IMR-90 (cell line): ENCODE measurements at regions not wholly inside any gene's neighbourhood (a gene's known extent, or its start where the extent isn't known, plus 50 kb on each side); places are given as distances from the start of the nearest gene placed in this dataset.
A peak's percentile ranks its signal among the peaks of the same experiment; 100 is the strongest.

Source experiments
- ATAC-seq: fragments of 200-7000 bp; cut with Tn5 transposase; 2 replicates; pipeline ENCODE4 v1.9.1; 2020; ENCODE audit warnings: low read depth, mild to moderate bottlenecking, moderate library complexity
- BruUV-seq: library from RNA; stranded (reverse); fragments of 400-500 nt; replicated peaks from 2 replicates; lab custom pipeline; 2021; lab: Mats Ljungman, UMichigan
- CTCF ChIA-PET: fragments of 300-600 bp; formaldehyde crosslinking; extraction: SDS; loops from one replicate; lab custom pipeline; 2021; ENCODE audit warnings: antibody characterized with exemption; lab: Yijun Ruan, JAX
- POLR2A ChIA-PET: fragments of 300-600 bp; sonication (Branson Sonifier 250); formaldehyde crosslinking; loops from one replicate; lab custom pipeline; 2022; ENCODE audit warnings: antibody characterized with exemption; ENCODE audit not compliant: unreplicated experiment; lab: Charles Lee
- DNase-seq: peaks from one replicate; pipeline ENCODE4 v3.0.0; 2013
- H2AFZ ChIP-seq: replicated peaks from 2 replicates; pipeline ENCODE3; 2013; ENCODE audit warnings: low read length, mild to moderate bottlenecking; ENCODE audit not compliant: poor library complexity
- H2AK5ac ChIP-seq: 2 replicates; pipeline ENCODE4 v1.6.1; 2013; ENCODE audit warnings: low read depth, low read length, inconsistent platforms
- H2AK9ac ChIP-seq: replicated peaks from 2 replicates; pipeline ENCODE3; 2013; ENCODE audit warnings: mild to moderate bottlenecking, low read depth, low read length, moderate library complexity; ENCODE audit not compliant: poor library complexity
- H2BK120ac ChIP-seq: 2 replicates; pipeline ENCODE4 v1.6.1; 2013; ENCODE audit warnings: low read depth, low read length, inconsistent platforms
- H2BK15ac ChIP-seq: 3 replicates; pipeline ENCODE4 v1.6.1; 2013; ENCODE audit warnings: low read depth, low read length, inconsistent platforms
- H2BK20ac ChIP-seq: 2 replicates; pipeline ENCODE4 v1.6.1; 2013; ENCODE audit warnings: low read depth, mild to moderate bottlenecking, inconsistent platforms, low read length, moderate library complexity
- H2BK5ac ChIP-seq: 2 replicates; pipeline ENCODE4 v1.6.1; 2013; ENCODE audit warnings: mild to moderate bottlenecking, low read depth, low read length, inconsistent platforms; ENCODE audit not compliant: poor library complexity, severe bottlenecking
- H3K14ac ChIP-seq: replicated peaks from 2 replicates; pipeline ENCODE4 v1.6.1; 2013; ENCODE audit warnings: low read depth, low read length, inconsistent platforms
- H3K18ac ChIP-seq: 2 replicates; pipeline ENCODE4 v1.6.1; 2013; ENCODE audit warnings: low read depth, low read length, control low read depth
- H3K23ac ChIP-seq: 2 replicates; pipeline ENCODE4 v1.6.1; 2013; ENCODE audit warnings: low read depth, low read length, inconsistent platforms
- H3K27ac ChIP-seq: 2 replicates; pipeline ENCODE4 v1.5.1; 2013; ENCODE audit warnings: mild to moderate bottlenecking, control low read depth, low read length; ENCODE audit not compliant: insufficient read depth
- H3K27me3 ChIP-seq: 2 replicates; pipeline ENCODE4 v1.6.1; 2013; ENCODE audit warnings: low read length; ENCODE audit not compliant: control insufficient read depth, insufficient read depth
- H3K36me3 ChIP-seq: 2 replicates; pipeline ENCODE4 v1.6.1; 2013; ENCODE audit warnings: low read length, mixed read lengths; ENCODE audit not compliant: control insufficient read depth, insufficient read depth
- H3K4ac ChIP-seq: 2 replicates; pipeline ENCODE4 v1.6.1; 2013; ENCODE audit warnings: low read depth, low read length, inconsistent platforms
- H3K4me1 ChIP-seq: 2 replicates; pipeline ENCODE4 v1.6.1; 2013; ENCODE audit warnings: low read length, mixed read lengths; ENCODE audit not compliant: control insufficient read depth, insufficient read depth
- H3K4me2 ChIP-seq: 2 replicates; pipeline ENCODE4 v1.6.1; 2013; ENCODE audit warnings: low read depth, mild to moderate bottlenecking, control low read depth, low read length, moderate library complexity
- H3K4me3 ChIP-seq: 2 replicates; pipeline ENCODE4 v1.5.1; 2013; ENCODE audit warnings: low read depth, mild to moderate bottlenecking, control low read depth, low read length, moderate library complexity; ENCODE audit not compliant: insufficient read depth
- H3K56ac ChIP-seq: 2 replicates; pipeline ENCODE4 v1.6.1; 2013; ENCODE audit warnings: low read length, inconsistent platforms; ENCODE audit not compliant: insufficient read depth; ENCODE audit errors: extremely low read depth
- H3K79me1 ChIP-seq, 2 experiments: 2 replicates each; pipeline ENCODE4 v1.6.1; 2013; ENCODE audit warnings: low read length in 2 of 2, inconsistent platforms in 1 of 2, low read depth in 1 of 2
- H3K9ac ChIP-seq: 2 replicates; pipeline ENCODE4 v1.6.1; 2013; ENCODE audit warnings: low read depth, low read length, control low read depth
- H3K9me1 ChIP-seq: 2 replicates; pipeline ENCODE4 v1.6.1; 2013; ENCODE audit warnings: low read length, inconsistent platforms; ENCODE audit not compliant: insufficient read depth
- H3K9me3 ChIP-seq: 2 replicates; pipeline ENCODE4 v1.6.1; 2013; ENCODE audit warnings: low read length; ENCODE audit not compliant: control insufficient read depth, insufficient read depth
- H4K20me1 ChIP-seq: 2 replicates; pipeline ENCODE4 v1.6.1; 2013; ENCODE audit warnings: low read length, inconsistent platforms; ENCODE audit not compliant: insufficient read depth
- H4K5ac ChIP-seq: 2 replicates; pipeline ENCODE4 v1.6.1; 2013; ENCODE audit warnings: mild to moderate bottlenecking, low read depth, low read length, control low read depth
- H4K8ac ChIP-seq, 2 experiments: 2 replicates each; pipeline ENCODE4 v1.6.1; 2013; ENCODE audit warnings: low read depth in 2 of 2, low read length in 2 of 2, control low read depth in 1 of 2, inconsistent platforms in 1 of 2
- H4K91ac ChIP-seq: 2 replicates; pipeline ENCODE4 v1.6.1; 2013; ENCODE audit warnings: low read depth, low read length, inconsistent platforms; ENCODE audit not compliant: insufficient read depth
- MAFK ChIP-seq: IDR thresholded peaks from 2 replicates; pipeline ENCODE4 v1.6.1; 2012; ENCODE audit warnings: low read depth, low read length, improper control_type of control experiment
- MXI1 ChIP-seq: IDR thresholded peaks from 2 replicates; pipeline ENCODE4 v1.6.1; 2012; ENCODE audit warnings: low read depth, mild to moderate bottlenecking, low read length, moderate library complexity, borderline replicate concordance
- NFE2L2 ChIP-seq: fragments of 150-350 bp; IDR thresholded peaks from 2 replicates; pipeline ENCODE4 v1.6.1; 2016; ENCODE audit warnings: low read depth, mild to moderate bottlenecking, low read length
- POLR2A ChIP-seq: IDR thresholded peaks from 2 replicates; pipeline ENCODE4 v1.6.1; 2012; ENCODE audit warnings: mild to moderate bottlenecking, low read depth, low read length
- RCOR1 ChIP-seq: IDR thresholded peaks from 2 replicates; pipeline ENCODE4 v1.6.1; 2012; ENCODE audit warnings: mild to moderate bottlenecking, low read length, improper control_type of control experiment; ENCODE audit not compliant: insufficient replicate concordance
- SMC3 ChIP-seq: fragments of 150-350 bp; IDR thresholded peaks from 2 replicates; pipeline ENCODE4 v1.6.1; 2016; ENCODE audit warnings: low read depth, mild to moderate bottlenecking, antibody characterized with exemption, low read length, moderate library complexity
- WGBS, 2 experiments: methylation state at CpG; one replicate each; pipeline versions ENCODE4 v1.1.5 to v1.1.7; 2013; ENCODE audit warnings: missing lambda C conversion rate in 2 of 2; ENCODE audit not compliant: insufficient read length in 1 of 2; ENCODE audit errors: extremely low coverage in 2 of 2; 5-methylcytosine and 5-hydroxymethylcytosine counted together
- dilution Hi-C: fragments of 300-500 bp; cut with HindIII; formaldehyde crosslinking; loops from one replicate; pipeline ENCODE4 v1.14.3; 2018; ENCODE audit warnings: low sequenced_read_pairs; ENCODE audit not compliant: unreplicated experiment
- in situ Hi-C: fragments of 300-500 bp; cut with MboI; formaldehyde crosslinking; loops from 3 replicates; pipeline ENCODE4 v1.14.3; 2019; ENCODE audit warnings: low sequenced_read_pairs, inconsistent platforms, mixed read lengths
- intact Hi-C: fragments of 100-400 bp; cut with micrococcal nuclease; formaldehyde crosslinking; loops from 2 replicates; pipeline ENCODE4 v1.10.0; 2022

GRCh38 chr4:176957353-176958118 lies 164.8 kb upstream of the VEGFC start:
- Histone ChIP-seq H3K56ac (no peak overlapping the region), H2BK20ac (no peak overlapping the region), H3K9me1 (no peaks in the 10 kb centered on the region), H3K4me1 (no peaks in the 10 kb centered on the region), H2AK5ac (no peak overlapping the region), H4K91ac (no peak overlapping the region), H3K36me3 (no peaks in the 10 kb centered on the region), H3K9ac (no peak overlapping the region), H3K4ac (no peak overlapping the region), H3K9me3 (peaks cover 7% of the 10 kb centered on the region), H4K8ac (no peak overlapping the region), H2BK120ac (no peak overlapping the region), H3K27ac (no peak overlapping the region), H2BK5ac (no peak overlapping the region), H3K79me1 (no peaks in the 10 kb centered on the region), H2AFZ (no peak overlapping the region), H3K4me2 (no peak overlapping the region; the same call in 1 of the 2 replicates), H2AK9ac (no peak overlapping the region), H2BK15ac (no peak overlapping the region), H3K18ac (peak overlapping the region; percentile 34; the same call in 1 of the 2 replicates), H4K5ac (no peak overlapping the region; the same call in 1 of the 2 replicates), H4K20me1 (no peaks in the 10 kb centered on the region), H3K14ac (no peak overlapping the region), H3K4me3 (no peak overlapping the region), H3K27me3 (no peaks in the 10 kb centered on the region), H3K23ac (no peak overlapping the region)
- ChIA-PET CTCF (interaction anchor here (0.6 kb wide), 1 partner anchor 374 kb away, joined by 3 read pairs; no protein-coding TSS in a partner anchor), POLR2A (interaction anchor here (0.5 kb wide), 1 partner anchor 17 kb away, joined by 5 read pairs; no protein-coding TSS in a partner anchor)
- dilution Hi-C loops = no loop called here
- DNase-seq (no peak), ATAC-seq (no peak)
- 83% methylated on average over 1 of the region's 3 CpGs; no CpG with 5 or more reads in 1 of the 2 experiments for WGBS, 2 experiments
- no TSS peak for BruUV-seq
- TF ChIP-seq MAFK (no peak), RCOR1 (no peak), MXI1 (no peak), NFE2L2 (no peak), POLR2A (no peak), SMC3 (no peak)
- in situ Hi-C loops = no loop called here
- intact Hi-C loops = no loop called here
